CD4-positive, alpha-beta T cell (primary cell): ENCODE measurements at regions not wholly inside any gene's neighbourhood (a gene's known extent, or its start where the extent isn't known, plus 50 kb on each side); places are given as distances from the start of the nearest gene placed in this dataset.

ENCODE experiments used
- ATAC-seq: fragments of 200-7000 bp; cut with Tn5 transposase; one replicate; pipeline ENCODE4 v1.10.0; 2022; ENCODE audit warnings: mild to moderate bottlenecking; ENCODE audit not compliant: poor library complexity
- CTCF ChIA-PET: fragments of 350-600 bp; sonication (Branson Sonifier 250); formaldehyde crosslinking; loops from one replicate; lab custom pipeline; 2021; ENCODE audit warnings: antibody characterized with exemption, inconsistent platforms; lab: Charles Lee
- POLR2A ChIA-PET: fragments of 350-600 bp; sonication (Branson Sonifier 250); formaldehyde crosslinking; loops from one replicate; lab custom pipeline; 2021; ENCODE audit warnings: antibody characterized with exemption, inconsistent platforms; lab: Charles Lee
- DNase-seq, 14 experiments: peaks; one replicate each; pipeline ENCODE4 v3.0.0-alpha.2; 2013 to 2020; ENCODE audit warnings: mixed read lengths in 2 of 14
- H3K27ac ChIP-seq, 2 donors: one replicate each; pipeline versions ENCODE4 v1.5.1 to v1.7.0; 2013; ENCODE audit warnings: low read length in 2 of 2, low read depth in 1 of 2, mild to moderate bottlenecking in 1 of 2
- H3K27me3 ChIP-seq, 2 experiments: 1 replicate in 1 of 2; 2 replicates in 1 of 2; pipeline versions ENCODE4 v1.6.1 to v1.7.0; 2013; ENCODE audit warnings: low read length in 2 of 2, control low read depth in 1 of 2, mild to moderate bottlenecking in 1 of 2, moderate library complexity in 1 of 2; ENCODE audit not compliant: insufficient read depth in 2 of 2, control insufficient read depth in 1 of 2
- H3K36me3 ChIP-seq: one replicate; pipeline ENCODE4 v1.6.1; 2013; ENCODE audit warnings: low read length, control low read depth; ENCODE audit not compliant: insufficient read depth
- H3K4me1 ChIP-seq: one replicate; pipeline ENCODE4 v1.6.1; 2013; ENCODE audit warnings: low read length, control low read depth; ENCODE audit not compliant: insufficient read depth
- H3K4me3 ChIP-seq: one replicate; pipeline ENCODE4 v1.5.1; 2013; ENCODE audit warnings: mild to moderate bottlenecking, low read length, moderate library complexity
- H3K9me3 ChIP-seq, 2 experiments: 1 replicate in 1 of 2; 2 replicates in 1 of 2; pipeline versions ENCODE4 v1.6.1 to v1.7.0; 2013; ENCODE audit warnings: low read length in 2 of 2, mild to moderate bottlenecking in 2 of 2, control low read depth in 1 of 2, moderate library complexity in 1 of 2; ENCODE audit not compliant: control insufficient read depth in 1 of 2, insufficient read depth in 1 of 2
- H3K27ac Mint-ChIP-seq: one replicate; pipeline ENCODE4 v1.8.0; 2020; ENCODE audit warnings: mixed read lengths
- H3K27me3 Mint-ChIP-seq: one replicate; pipeline ENCODE4 v1.8.0; 2021; ENCODE audit warnings: mixed read lengths
- H3K36me3 Mint-ChIP-seq: one replicate; pipeline ENCODE4 v1.8.0; 2021; ENCODE audit warnings: low read depth, mixed read lengths
- H3K4me1 Mint-ChIP-seq: one replicate; pipeline ENCODE4 v1.8.0; 2021; ENCODE audit warnings: low read depth, mixed read lengths
- H3K4me3 Mint-ChIP-seq: one replicate; pipeline ENCODE4 v1.8.0; 2020; ENCODE audit warnings: mild to moderate bottlenecking, mixed read lengths
- H3K9me3 Mint-ChIP-seq: one replicate; pipeline ENCODE4 v1.8.0; 2020; ENCODE audit warnings: mixed read lengths
- intact Hi-C, 2 experiments: fragments of 100-400 bp; cut with DNase I in 1 of 2; cut with micrococcal nuclease in 1 of 2; formaldehyde crosslinking; loops; one replicate each; pipeline versions ENCODE4 v1.15.1 to v1.9.0; 2023 to 2025; cut with DNase I, micrococcal nuclease
- TF ChIP-seq, protein P1 (sequence below): fragments of 200-600 bp; IDR thresholded peaks from one replicate; pipeline ENCODE4 v1.8.0; 2022; ENCODE audit warnings: antibody characterized with exemption, mild to moderate bottlenecking

DNA sequence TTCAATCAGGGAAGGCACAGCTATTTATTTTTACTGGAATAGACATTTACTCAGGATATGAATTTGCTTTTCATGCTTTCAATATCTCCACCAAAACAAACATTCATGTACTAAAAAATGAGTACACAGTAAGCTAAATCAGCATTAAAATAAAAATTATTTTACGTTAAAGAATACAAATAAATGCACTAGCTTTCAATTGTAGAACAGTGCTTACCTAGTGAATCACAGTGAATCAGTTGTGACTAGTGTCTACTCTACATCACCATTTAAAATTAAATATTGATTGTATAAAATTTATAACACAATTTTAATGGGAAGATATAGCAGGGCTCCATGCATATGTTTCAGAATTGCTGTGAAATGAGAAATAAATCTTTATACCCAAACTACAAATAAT lies 929.6 kb upstream of the ATXN8OS start:
- no peak overlapping the region for H3K4me3 Mint-ChIP-seq
- H3K27me3 Mint-ChIP-seq: no peaks in the 10 kb centered on the region
- CTCF ChIA-PET: no interaction called here
- H3K27ac ChIP-seq: no peak overlapping the region
- TF ChIP-seq, protein P1, sequence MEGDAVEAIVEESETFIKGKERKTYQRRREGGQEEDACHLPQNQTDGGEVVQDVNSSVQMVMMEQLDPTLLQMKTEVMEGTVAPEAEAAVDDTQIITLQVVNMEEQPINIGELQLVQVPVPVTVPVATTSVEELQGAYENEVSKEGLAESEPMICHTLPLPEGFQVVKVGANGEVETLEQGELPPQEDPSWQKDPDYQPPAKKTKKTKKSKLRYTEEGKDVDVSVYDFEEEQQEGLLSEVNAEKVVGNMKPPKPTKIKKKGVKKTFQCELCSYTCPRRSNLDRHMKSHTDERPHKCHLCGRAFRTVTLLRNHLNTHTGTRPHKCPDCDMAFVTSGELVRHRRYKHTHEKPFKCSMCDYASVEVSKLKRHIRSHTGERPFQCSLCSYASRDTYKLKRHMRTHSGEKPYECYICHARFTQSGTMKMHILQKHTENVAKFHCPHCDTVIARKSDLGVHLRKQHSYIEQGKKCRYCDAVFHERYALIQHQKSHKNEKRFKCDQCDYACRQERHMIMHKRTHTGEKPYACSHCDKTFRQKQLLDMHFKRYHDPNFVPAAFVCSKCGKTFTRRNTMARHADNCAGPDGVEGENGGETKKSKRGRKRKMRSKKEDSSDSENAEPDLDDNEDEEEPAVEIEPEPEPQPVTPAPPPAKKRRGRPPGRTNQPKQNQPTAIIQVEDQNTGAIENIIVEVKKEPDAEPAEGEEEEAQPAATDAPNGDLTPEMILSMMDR: no peak
- no peaks in the 10 kb centered on the region for H3K27me3 ChIP-seq
- no peak for DNase-seq
- POLR2A ChIA-PET: no interaction called here
- no peaks in the 10 kb centered on the region for H3K4me1 ChIP-seq
- no peaks in the 10 kb centered on the region for H3K36me3 Mint-ChIP-seq
- H3K9me3 Mint-ChIP-seq: peaks cover 11% of the 10 kb centered on the region
- H3K4me3 ChIP-seq: no peak overlapping the region
- H3K36me3 ChIP-seq: no peaks in the 10 kb centered on the region
- ATAC-seq: no peak
- H3K9me3 ChIP-seq: no peaks in the 10 kb centered on the region
- H3K4me1 Mint-ChIP-seq: no peaks in the 10 kb centered on the region
- H3K27ac Mint-ChIP-seq: no peak overlapping the region
- intact Hi-C loops: no loop called here

DNA sequence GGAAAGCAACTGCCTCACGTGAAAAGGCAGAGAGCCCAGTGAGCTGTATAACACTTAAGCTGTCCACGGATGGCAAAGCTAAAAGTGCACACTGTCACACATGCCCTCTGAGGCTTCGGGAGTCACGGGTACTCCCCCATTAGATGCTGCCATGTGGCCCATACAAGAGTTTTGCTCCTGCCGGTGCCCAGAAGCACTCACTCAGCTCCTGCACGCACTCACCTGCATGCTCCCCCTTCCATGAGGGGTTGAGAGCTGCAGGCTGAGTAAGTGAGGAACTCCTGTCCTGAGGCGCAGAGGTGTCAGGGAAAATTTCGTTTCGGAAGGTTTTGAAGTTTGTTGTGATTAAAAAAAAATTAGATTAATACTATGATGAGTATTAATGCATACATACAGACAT lies 939.2 kb upstream of the ATXN8OS start:
- Mint-ChIP-seq H3K4me3 (no peak overlapping the region), H3K27me3 (no peaks in the 10 kb centered on the region), H3K4me1 (no peaks in the 10 kb centered on the region), H3K27ac (no peak overlapping the region), H3K36me3 (no peaks in the 10 kb centered on the region), H3K9me3 (peaks cover 5% of the 10 kb centered on the region)
- Histone ChIP-seq H3K27me3 (no peaks in the 10 kb centered on the region), H3K4me1 (no peaks in the 10 kb centered on the region), H3K4me3 (no peak overlapping the region), H3K36me3 (no peaks in the 10 kb centered on the region), H3K9me3 (peaks cover 0 to 5% of the 10 kb centered on the region in 2 experiments), H3K27ac (no peak overlapping the region)
- DNase-seq (no peak), ATAC-seq (no peak)
- intact Hi-C loops: no loop called here
- POLR2A ChIA-PET: no interaction called here
- CTCF ChIA-PET: no interaction called here
- TF ChIP-seq, protein P1: no peak

DNA sequence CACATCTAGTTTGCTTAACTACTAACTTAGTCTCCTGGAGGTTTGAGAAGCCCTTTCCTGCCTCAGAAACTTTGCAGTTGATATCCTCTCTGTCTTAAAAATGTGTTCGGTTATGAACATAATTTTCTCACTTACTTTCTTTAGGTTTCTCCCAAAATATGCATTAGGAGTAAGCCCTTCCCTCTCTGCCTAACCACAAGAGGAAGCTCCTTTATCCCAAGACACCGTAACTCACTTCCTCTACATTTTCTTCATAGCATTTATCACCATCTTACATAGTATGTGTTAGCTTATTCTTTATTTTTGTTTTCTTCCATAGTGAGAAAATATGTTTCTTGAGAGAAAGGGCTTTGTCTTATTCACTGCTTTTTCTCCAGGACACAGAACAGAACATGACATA lies 952.5 kb upstream of the ATXN8OS start:
- intact Hi-C loops: no loop called here
- Mint-ChIP-seq H3K4me1 (no peaks in the 10 kb centered on the region), H3K27ac (no peak overlapping the region), H3K9me3 (peaks cover 4% of the 10 kb centered on the region), H3K4me3 (no peak overlapping the region), H3K27me3 (no peaks in the 10 kb centered on the region), H3K36me3 (no peaks in the 10 kb centered on the region)
- Histone ChIP-seq H3K36me3 (no peaks in the 10 kb centered on the region), H3K27me3 (no peaks in the 10 kb centered on the region), H3K9me3 (peaks cover 0 to 3% of the 10 kb centered on the region in 2 experiments), H3K27ac (no peak overlapping the region), H3K4me1 (no peaks in the 10 kb centered on the region), H3K4me3 (no peak overlapping the region)
- TF ChIP-seq, protein P1: no peak
- POLR2A ChIA-PET: no interaction called here
- ATAC-seq: no peak
- CTCF ChIA-PET: no interaction called here
- no peak for DNase-seq
